ENCODE measurements at regions not wholly inside any gene's neighbourhood (a gene's known extent, or its start where the extent isn't known, plus 50 kb on each side); places are given as distances from the start of the nearest gene placed in this dataset.
"Not testable (repeated sequence)": the region's sequence is repeated elsewhere in the genome, so short reads cannot be mapped to it uniquely, and the experiment has no call there.

DNA sequence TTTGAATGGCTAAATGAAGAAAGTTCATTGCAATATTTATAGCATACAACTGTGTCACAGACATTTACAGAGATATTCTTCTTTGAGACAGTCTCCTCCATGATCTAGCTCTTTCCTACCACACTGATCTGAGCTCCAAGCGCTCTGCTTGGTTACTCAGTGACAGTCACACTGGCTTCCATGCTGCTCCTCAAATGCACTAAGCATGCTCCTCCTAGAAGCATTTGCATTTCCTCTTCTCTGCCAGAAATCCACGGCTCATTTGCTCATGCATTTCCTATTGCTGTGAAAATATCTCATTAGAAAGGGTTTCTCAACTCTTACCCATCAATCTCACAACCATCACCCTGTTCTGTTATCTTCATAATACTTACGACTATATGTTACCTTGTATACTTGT, 208.2 kb downstream of the UBE2NL start:
- DNase-seq (ENCODE audit: low spot score); H3K27me3 Mint-ChIP-seq (ENCODE audit: low read depth); H3K9me3 Mint-ChIP-seq; H3K27ac Mint-ChIP-seq; CTCF ChIA-PET; POLR2A ChIA-PET; H3K4me3 Mint-ChIP-seq; ATAC-seq; H3K36me3 Mint-ChIP-seq; H3K4me1 Mint-ChIP-seq: not testable (repeated sequence)

DNA sequence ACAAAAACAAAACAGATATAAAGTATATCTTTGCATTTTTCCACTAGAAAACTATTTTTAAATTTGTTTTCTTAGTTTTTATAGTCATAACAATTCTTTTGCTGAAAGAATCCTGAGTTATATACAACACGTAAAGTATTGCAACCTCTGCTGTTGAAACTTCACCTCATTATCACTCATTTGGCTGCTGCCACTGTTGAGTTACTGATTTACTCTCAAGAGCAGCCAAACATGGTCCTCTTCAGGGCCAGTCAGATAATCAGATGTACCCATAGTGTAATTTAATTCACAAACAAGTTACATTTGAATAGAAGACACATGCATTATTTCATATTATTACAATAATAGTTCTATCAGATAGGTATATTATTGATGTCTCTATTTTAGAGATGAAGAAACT, 235.6 kb downstream of the UBE2NL start:
- ATAC-seq; CTCF ChIA-PET; H3K27me3 Mint-ChIP-seq (ENCODE audit: low read depth); H3K9me3 Mint-ChIP-seq; DNase-seq (ENCODE audit: low spot score); H3K4me3 Mint-ChIP-seq; H3K27ac Mint-ChIP-seq; H3K4me1 Mint-ChIP-seq; H3K36me3 Mint-ChIP-seq; POLR2A ChIA-PET: not testable (repeated sequence)

DNA sequence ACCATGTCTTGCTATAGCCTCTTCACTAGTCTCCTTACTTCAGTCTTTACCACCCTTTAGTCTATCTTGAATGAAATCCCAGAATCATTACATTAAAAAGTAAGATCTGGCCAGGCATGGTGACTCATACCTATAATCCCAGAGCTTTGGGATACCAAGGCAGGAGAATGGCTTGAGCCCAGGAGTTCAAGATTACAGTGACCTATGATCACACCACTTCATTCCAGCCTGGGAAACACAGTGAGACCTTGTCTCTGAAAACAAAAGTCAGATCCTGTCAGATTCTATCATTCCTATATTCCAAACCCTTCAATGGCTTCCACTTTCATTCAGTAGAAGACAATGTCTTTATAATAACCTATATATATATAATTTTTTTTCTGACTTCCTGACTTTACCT, 237.7 kb downstream of the UBE2NL start:
- H3K36me3 Mint-ChIP-seq; H3K27me3 Mint-ChIP-seq (ENCODE audit: low read depth); H3K4me1 Mint-ChIP-seq; H3K4me3 Mint-ChIP-seq; CTCF ChIA-PET; H3K9me3 Mint-ChIP-seq; H3K27ac Mint-ChIP-seq; DNase-seq (ENCODE audit: low spot score); POLR2A ChIA-PET; ATAC-seq: not testable (repeated sequence)

DNA sequence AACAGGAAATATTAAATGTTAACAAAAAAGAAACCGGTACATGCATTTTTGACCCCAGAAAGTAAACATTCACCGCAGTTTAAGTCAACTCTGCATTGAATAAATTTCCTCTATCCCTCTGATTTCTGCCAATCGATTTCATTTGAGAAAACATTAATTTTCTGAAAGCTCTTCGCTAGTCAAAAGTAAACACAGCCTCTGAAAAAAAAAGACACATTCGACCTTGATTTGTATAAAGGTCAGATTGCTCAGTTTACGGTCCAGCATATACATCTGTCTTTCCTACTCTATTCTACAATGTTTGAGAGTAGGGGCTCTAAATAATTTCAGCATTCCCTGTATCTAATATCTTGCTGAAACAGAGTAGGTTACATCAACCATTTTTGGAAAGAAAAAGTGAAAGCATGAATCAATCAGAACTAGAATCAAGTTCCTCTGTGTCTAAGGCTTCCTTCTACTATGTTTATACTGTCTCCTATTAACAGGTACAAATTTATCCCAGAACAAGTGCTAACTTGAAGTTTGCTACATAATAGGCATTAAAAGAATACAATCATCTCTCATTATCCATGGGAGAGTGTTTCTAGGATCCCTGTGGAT, 243.8 kb downstream of the UBE2NL start:
- H3K4me1 Mint-ChIP-seq; H3K27ac Mint-ChIP-seq; DNase-seq (ENCODE audit: low spot score); POLR2A ChIA-PET; H3K27me3 Mint-ChIP-seq (ENCODE audit: low read depth); ATAC-seq; H3K4me3 Mint-ChIP-seq; H3K9me3 Mint-ChIP-seq; H3K36me3 Mint-ChIP-seq; CTCF ChIA-PET: not testable (repeated sequence)

DNA sequence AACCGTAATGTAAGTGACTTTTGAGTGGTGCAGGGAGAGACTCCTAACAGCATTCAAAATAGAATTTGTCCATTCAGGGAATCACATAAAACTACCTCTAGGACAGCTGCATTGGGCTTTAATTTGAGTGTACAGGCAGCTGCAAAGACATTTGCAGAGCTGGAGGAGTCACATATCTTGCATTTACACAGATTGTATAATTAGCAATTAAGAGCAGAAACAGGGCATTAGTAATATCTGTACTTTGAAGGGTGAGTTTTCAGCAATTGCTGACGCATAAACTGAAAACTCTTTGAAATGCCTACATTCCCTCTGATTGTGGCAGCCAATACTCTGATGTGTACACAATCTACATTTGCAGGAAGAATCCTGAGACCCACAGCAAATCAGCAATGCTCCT, 245.6 kb downstream of the UBE2NL start:
- H3K9me3 Mint-ChIP-seq; H3K36me3 Mint-ChIP-seq; ATAC-seq; H3K27ac Mint-ChIP-seq; DNase-seq (ENCODE audit: low spot score); H3K27me3 Mint-ChIP-seq (ENCODE audit: low read depth); POLR2A ChIA-PET; H3K4me1 Mint-ChIP-seq; CTCF ChIA-PET; H3K4me3 Mint-ChIP-seq: not testable (repeated sequence)

DNA sequence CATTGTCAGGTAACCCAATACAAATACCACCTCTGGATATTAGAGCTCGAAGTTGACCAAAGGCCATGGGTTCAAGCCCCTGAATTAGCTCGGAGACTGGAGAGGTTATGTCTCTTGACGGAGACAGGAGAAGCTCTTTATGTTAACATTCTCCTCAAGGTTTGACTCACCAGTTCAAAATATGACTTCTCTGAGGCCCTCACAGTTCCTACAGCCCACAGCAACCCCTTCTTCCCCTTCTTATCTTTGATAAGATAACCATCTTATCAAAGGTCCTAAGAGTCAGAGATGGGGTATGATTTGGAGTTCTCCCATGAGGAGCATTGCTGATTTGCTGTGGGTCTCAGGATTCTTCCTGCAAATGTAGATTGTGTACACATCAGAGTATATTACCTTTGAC, 246.6 kb downstream of the UBE2NL start:
- not testable (repeated sequence) for H3K27me3 Mint-ChIP-seq (ENCODE audit: low read depth)

DNA sequence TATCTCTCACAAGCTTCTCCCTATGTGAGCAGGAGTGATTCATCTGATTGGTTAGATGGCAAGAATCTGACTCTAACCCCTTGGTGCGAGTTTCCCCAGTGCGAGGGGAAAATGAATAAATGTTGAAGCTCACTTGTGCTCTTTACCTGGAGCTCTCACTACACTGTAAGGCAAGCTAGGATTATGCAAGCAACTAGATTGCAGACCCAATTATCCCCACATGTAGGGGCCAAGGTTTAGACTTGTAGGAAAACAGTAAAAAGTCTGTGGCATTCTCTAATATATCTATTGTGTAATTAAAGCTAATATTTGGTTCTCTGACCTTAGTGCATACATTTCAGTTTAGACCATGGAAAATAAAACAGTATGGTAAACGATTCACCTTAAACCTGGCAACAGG, 247.2 kb downstream of the UBE2NL start:
- DNase-seq (ENCODE audit: low spot score); ATAC-seq; H3K9me3 Mint-ChIP-seq; H3K4me1 Mint-ChIP-seq; H3K4me3 Mint-ChIP-seq; H3K36me3 Mint-ChIP-seq; CTCF ChIA-PET; POLR2A ChIA-PET; H3K27me3 Mint-ChIP-seq (ENCODE audit: low read depth); H3K27ac Mint-ChIP-seq: not testable (repeated sequence)

More for the DNA sequence above, 246.6 kb downstream of the UBE2NL start:
- H3K9me3 Mint-ChIP-seq; ATAC-seq; H3K4me3 Mint-ChIP-seq; POLR2A ChIA-PET; H3K36me3 Mint-ChIP-seq; DNase-seq (ENCODE audit: low spot score); CTCF ChIA-PET; H3K27ac Mint-ChIP-seq; H3K4me1 Mint-ChIP-seq: not testable (repeated sequence)

DNA sequence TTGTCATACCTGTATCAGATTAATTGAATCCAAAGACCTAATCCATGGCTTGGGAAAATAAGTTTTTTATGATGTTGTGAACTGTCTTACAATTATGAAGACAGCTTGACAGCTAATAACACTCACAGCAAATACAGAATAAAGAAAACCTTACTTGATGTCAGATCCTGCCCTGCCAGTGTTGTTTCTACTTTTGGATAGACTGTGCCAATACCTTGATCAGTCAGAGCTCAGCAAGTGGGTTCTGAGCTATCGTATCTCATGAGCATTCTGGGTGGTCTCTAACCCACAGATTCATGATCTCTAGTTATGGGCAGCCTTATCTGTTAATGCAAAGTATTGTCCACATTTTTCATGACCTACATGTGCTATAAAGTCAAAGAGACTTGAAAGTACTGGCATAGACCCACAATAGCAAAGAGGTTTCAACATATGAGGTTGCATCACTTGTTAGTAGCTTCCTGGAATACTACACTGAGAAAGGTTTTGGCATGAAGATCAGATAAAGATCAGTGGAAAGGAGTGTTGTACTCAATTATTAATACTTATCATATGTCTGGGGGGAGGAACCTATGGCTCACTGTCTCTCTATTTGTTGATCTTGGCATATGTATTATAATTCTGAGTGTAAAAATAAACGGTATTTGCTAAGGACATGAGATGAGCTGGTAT, 250.7 kb downstream of the UBE2NL start:
- CTCF ChIA-PET; POLR2A ChIA-PET; DNase-seq (ENCODE audit: low spot score); H3K27me3 Mint-ChIP-seq (ENCODE audit: low read depth); H3K27ac Mint-ChIP-seq; ATAC-seq; H3K9me3 Mint-ChIP-seq; H3K4me1 Mint-ChIP-seq; H3K36me3 Mint-ChIP-seq; H3K4me3 Mint-ChIP-seq: not testable (repeated sequence)

DNA sequence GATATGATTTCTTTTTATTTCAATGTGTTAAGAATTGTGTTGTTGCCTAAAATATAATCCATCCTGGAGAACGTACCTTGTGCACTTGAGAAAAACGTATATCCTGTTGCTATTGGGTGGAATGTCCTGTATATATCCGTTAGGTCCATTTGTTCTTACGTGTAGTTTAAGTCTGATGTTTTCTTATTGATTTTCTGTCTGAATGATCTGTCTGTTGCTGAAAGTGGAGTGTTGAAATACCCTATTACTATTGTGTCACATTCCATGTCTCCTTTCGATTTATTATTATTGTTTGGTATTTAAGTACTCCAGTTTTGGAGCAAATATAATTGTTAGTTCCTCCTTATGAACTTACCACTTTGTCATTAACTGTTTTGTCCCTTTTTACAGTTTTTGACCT, 270.6 kb downstream of the UBE2NL start:
- H3K4me3 Mint-ChIP-seq; DNase-seq (ENCODE audit: low spot score); H3K4me1 Mint-ChIP-seq; H3K27ac Mint-ChIP-seq; H3K36me3 Mint-ChIP-seq; H3K27me3 Mint-ChIP-seq (ENCODE audit: low read depth); H3K9me3 Mint-ChIP-seq; POLR2A ChIA-PET; ATAC-seq; CTCF ChIA-PET: not testable (repeated sequence)

DNA sequence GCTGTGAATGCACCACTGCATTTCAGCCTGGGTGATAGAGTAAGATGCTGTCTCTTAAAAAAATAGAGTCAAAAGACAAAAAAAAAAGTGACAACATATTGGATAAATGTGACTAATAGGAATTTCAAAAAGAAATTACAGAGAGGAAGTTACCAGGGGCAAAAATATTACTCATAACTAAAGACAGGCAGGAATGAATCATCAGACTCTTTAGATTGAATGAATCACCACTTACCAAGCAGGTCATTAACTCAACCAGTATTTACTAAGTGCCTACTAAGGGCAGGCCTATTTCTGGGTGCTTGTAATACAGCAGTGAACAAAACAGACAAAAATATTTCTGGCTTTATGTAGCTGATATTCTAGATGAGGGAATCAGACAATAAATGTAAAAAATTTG, 301.3 kb downstream of the UBE2NL start:
- H3K9me3 Mint-ChIP-seq; H3K27me3 Mint-ChIP-seq (ENCODE audit: low read depth); H3K4me3 Mint-ChIP-seq; DNase-seq (ENCODE audit: low spot score); ATAC-seq; POLR2A ChIA-PET; H3K27ac Mint-ChIP-seq; H3K4me1 Mint-ChIP-seq; CTCF ChIA-PET; H3K36me3 Mint-ChIP-seq: not testable (repeated sequence)

DNA sequence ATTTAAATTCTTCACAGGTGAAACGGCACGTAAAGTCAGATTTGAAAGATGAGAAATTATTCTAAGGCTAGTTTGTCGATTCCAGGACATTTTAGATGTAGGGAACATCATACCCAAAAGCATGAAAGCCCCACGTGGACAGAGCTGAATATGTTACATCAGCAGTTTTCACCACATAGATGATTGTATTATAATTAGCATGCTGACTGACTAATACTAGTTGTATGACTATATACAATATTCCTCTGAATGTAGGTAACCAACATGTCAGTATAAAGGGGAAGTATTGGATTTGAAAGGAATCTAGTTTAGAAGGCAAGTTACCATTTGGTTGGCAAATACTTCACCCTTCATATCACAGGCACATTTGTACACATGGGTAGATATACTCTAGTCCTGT, 304.6 kb downstream of the UBE2NL start:
- POLR2A ChIA-PET; H3K36me3 Mint-ChIP-seq; H3K27me3 Mint-ChIP-seq (ENCODE audit: low read depth); H3K27ac Mint-ChIP-seq; H3K4me1 Mint-ChIP-seq; CTCF ChIA-PET; H3K4me3 Mint-ChIP-seq; H3K9me3 Mint-ChIP-seq; ATAC-seq; DNase-seq (ENCODE audit: low spot score): not testable (repeated sequence)

DNA sequence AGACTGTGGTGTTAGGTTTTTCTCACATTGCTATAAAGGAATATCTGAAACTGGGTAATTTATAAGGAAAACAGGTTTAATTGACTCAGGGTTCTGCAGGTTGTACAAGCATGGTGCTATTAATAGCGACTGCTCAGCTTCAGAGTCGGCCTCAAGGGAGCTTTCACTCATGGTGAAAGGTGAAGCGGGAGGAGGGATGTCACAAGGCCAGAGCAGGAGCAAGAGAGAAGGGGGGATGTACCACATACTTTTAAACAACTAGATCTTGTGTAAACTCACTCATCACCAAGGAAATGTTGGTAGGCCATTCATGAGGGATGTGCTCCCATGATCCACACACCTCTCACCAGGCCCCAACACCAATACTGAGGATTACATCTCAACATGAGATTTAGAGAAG, 313.2 kb downstream of the UBE2NL start:
- CTCF ChIA-PET; ATAC-seq; POLR2A ChIA-PET; H3K9me3 Mint-ChIP-seq; DNase-seq (ENCODE audit: low spot score); H3K27ac Mint-ChIP-seq; H3K27me3 Mint-ChIP-seq (ENCODE audit: low read depth); H3K4me3 Mint-ChIP-seq; H3K36me3 Mint-ChIP-seq; H3K4me1 Mint-ChIP-seq: not testable (repeated sequence)

DNA sequence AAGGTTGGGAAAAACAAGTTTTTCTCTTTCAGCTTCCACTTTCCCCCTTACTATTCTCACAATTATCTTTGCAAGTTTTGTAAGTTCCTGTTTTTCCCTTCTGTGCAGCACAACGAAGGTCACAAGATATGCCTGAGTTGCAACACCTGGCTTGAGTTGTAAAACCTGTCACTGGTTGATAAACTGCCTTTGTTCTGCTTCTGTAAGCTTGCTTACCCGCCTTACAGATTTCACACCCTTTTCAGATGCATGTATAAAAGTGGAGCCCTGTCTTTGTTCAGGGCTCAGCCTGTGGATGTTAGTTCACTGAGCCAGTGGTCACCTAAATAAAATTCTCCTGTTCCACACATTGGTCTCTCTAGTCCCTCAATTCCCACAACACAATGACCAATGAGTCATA, 318.9 kb downstream of the UBE2NL start:
- H3K9me3 Mint-ChIP-seq; POLR2A ChIA-PET; H3K4me1 Mint-ChIP-seq; H3K27ac Mint-ChIP-seq; CTCF ChIA-PET; H3K4me3 Mint-ChIP-seq; H3K27me3 Mint-ChIP-seq (ENCODE audit: low read depth); DNase-seq (ENCODE audit: low spot score); ATAC-seq; H3K36me3 Mint-ChIP-seq: not testable (repeated sequence)
